NCI-H345 treated with DMSO at 0.1 percent for 48 hours (cell line): ENCODE measurements at regions not wholly inside any gene's neighbourhood (a gene's known extent, or its start where the extent isn't known, plus 50 kb on each side); places are given as distances from the start of the nearest gene placed in this dataset.

Source experiments
- DNase-seq: peaks from one replicate; lab custom pipeline; 2025; ENCODE audit not compliant: unreplicated experiment; lab: John Stamatoyannopoulos, UW

DNA sequence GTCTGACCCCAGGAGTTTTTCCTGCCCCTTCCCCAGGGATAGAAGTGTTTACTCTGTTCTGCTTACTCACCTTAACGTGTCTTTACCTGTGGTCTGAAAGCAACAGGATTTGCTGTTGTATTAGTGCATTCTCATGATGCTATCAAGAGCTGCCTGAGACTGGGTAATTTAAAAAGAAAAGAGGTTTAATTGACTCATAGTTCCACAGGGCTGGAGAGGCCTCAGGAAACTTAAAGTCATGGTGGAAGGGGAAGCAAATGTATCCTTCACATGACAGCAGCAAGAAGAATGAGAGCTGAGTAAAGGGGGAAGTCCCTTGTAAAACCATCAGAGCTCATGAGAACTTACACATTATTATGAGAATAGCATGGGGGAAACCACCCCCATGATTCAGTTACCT is 240.4 kb downstream of the SNAPC1 start:
- DNase-seq, result no peak

- DNase-seq, result no peak
Measured at GRCh38 chr14:62003701-62004100, 241.5 kb downstream of the SNAPC1 start.

- no peak for DNase-seq
Measured at GRCh38 chr14:62006116-62006731, 244.0 kb downstream of the SNAPC1 start.

DNA sequence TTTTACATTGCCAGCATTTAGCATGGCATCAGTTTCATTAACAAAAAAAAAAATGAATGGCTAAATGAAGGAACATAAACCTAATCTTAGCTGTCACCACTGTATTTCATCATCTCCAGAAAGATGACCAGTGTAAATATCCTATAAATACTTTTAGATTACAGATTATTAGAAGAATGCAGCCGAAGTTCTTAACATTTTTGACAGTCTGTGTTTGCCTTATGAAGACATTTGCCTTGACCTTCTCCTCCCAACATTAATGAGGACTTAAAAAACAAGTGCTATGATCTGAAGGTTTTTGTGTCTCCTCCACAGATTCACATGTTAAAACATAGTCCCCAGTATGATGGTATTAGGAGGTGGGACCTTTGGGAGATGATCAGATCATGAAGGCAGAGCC is 253.0 kb downstream of the SNAPC1 start:
- no peak for DNase-seq

DNA sequence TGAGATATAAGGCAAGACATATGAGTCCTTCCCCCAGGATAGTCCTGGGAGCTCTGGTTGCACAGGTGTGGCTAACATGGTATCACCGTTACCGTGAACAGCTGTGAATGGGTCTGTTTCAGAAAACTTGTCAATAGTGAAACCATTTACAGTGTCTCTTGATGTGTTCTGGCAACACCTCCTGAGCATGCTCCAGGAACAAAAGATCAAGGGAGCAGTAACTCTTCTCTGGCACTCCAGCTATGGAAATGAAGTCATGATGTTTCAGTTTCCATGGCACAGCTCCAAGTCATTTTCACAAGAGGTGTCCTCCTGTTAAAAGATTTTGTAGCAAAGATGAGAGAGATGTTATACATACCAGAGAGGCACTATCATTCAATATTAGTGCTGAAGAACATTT is 253.7 kb downstream of the SNAPC1 start:
- peak; percentile 91 for DNase-seq

DNA sequence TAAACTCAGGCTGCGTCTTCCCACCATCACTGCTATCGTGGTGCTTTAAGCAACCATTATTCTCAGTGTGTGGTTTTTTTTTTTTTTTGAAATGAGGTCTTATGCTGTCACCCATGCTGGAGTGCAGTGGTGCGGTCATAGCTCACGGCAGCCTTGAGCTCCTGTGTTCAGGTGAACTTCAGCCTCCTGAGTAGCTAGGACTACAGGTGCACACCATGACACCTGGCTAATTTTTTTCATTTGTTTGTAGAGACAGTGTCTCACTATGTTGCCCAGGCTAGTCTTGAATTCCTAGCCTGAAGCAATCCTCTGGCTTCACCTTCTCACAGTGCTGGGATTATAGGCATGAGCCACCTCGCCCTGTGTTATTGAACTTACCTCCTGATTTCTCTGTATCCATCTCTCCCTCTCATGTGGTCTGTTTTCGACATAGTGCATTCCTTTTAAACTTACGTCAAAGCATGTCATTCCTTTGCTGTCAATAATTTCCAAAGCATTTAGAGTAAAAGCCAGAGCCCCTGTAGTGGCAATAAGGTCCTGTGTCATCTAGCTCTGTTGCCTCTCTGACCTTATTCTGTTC is 255.5 kb downstream of the SNAPC1 start:
- no peak for DNase-seq

DNA sequence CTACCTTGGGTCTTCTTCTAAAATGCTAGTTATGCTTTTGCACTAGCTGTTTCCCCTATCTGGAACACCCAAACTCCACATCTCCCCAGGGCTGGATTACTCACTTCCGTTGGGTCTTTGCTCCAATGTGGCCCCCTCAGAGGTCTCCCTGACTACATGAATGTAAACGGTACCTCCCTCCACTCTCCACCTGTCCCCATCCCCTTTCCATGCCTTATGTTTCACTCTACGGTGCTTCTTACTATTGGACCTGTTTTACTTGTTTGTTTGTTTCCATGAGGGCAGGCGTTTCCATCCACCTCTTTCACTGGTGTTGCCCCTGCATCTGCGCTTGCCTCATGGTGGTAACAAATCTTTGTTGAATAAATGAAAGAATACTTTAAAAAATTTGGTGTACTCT is 256.4 kb downstream of the SNAPC1 start:
- DNase-seq, result no peak

GRCh38 chr14:62027958-62028357 is 265.7 kb downstream of the SNAPC1 start:
- DNase-seq, result no peak

- no peak for DNase-seq
Measured at GRCh38 chr14:62029569-62029924, 267.3 kb downstream of the SNAPC1 start.

DNA sequence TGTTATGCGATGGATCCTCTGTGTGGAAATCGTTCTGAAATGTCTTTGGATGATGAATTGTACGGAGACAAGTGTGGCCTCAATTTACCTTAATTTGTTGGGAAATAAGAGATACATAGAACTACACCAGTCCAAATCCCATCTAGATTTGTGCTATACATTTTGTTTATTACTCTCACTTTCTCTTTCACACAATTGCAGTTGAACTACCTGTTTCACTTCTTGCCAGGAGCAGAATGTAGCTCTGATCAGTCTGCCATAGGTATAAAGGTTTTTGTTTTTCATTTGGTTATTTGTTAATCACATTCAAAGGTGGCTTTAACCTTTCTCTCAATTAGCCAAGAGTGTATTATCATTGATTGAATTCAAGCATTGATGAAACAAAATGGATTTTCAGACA is 268.2 kb downstream of the SNAPC1 start:
- no peak for DNase-seq

GRCh38 chr14:62031504-62031903 is 269.3 kb downstream of the SNAPC1 start:
- no peak for DNase-seq

GRCh38 chr14:62053188-62053587 is 291.0 kb downstream of the SNAPC1 start:
- DNase-seq, result no peak

GRCh38 chr14:62056789-62057188 is 294.6 kb downstream of the SNAPC1 start:
- DNase-seq, result no peak

GRCh38 chr14:62062645-62063044 is 300.4 kb downstream of the SNAPC1 start:
- no peak for DNase-seq

DNA sequence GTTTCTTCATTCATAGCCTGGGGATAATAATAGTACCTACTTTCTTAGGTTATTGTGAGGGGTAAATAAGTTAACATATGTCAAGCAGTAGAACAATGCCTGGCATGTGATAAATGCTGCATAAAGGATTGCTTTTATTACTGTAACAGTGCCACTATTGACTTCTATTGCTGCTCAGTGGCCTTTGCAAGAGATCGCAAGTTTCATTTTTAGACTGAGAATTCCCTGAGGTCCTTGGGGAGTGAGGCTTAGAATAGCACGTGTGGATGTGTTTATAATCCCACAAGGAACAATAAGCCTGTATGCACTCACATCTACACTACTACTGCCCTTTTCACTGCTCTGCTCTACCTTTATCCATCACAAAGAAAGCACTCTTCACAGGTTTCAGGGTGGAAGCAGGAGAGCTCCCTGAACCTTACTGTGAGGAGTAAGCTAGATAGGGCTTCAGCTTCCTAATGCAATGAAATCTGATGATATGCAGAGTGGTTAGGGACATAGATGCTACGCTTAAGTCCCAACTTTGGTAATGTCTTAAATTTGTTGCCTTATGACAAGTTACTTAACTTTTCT is 302.6 kb downstream of the SNAPC1 start:
- DNase-seq, result no peak

DNA sequence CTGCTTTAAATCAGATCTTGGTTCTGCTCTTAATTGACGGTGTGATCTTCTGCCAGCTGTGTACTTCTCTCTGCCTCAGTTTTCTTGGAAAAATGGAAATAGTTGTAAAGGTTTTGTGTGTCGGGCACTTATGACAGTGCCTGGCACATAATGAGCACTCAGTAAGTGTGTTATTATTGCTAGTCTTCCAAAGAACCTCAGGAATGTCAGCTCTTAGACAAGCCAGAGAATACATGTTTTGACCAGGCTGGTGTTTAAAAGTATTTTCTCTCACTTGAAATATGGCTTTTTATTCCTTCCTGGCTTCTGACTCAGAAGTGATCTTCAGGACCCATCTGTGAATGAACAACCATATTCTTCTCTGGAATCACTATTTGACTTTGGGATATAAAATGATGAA is 304.1 kb downstream of the SNAPC1 start:
- no peak for DNase-seq

DNA sequence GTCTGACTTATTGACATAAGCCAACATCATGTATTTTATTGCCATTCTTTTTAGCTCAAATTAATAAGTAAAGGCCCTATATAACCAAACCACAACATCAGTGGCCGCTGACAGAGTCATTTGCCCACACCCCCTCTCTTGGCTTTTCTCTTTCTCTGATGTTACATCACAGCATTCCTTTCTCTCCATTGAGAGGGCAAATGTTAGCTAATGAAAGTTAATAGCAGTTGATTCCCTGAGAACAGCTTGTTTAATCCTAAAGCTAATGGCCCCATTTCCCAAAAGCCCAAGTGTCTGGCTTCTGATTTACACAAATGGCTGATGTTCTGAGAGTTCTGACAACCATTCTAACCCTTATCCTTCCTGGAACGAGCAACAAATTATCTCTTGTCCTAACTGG is 308.8 kb downstream of the SNAPC1 start:
- no peak for DNase-seq

DNA sequence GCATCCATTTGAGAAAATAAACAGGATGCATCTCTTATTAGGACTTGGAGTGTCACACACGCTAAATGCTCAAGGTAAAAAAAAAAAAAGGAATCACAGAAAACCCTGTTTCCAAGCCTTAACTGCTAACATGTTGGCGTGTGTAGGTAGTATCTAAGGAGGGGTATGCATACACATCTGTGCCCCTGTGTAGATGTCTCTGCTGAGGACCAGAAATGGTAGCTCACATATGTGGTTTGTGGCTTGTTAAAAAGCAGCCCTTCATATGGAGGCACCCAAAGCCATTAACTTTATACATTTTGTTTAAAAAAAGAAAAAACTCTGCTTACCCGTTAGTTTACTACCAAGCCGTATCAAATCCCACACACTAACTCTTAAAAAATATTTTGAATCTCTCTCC is 314.1 kb downstream of the SNAPC1 start:
- no peak for DNase-seq

DNA sequence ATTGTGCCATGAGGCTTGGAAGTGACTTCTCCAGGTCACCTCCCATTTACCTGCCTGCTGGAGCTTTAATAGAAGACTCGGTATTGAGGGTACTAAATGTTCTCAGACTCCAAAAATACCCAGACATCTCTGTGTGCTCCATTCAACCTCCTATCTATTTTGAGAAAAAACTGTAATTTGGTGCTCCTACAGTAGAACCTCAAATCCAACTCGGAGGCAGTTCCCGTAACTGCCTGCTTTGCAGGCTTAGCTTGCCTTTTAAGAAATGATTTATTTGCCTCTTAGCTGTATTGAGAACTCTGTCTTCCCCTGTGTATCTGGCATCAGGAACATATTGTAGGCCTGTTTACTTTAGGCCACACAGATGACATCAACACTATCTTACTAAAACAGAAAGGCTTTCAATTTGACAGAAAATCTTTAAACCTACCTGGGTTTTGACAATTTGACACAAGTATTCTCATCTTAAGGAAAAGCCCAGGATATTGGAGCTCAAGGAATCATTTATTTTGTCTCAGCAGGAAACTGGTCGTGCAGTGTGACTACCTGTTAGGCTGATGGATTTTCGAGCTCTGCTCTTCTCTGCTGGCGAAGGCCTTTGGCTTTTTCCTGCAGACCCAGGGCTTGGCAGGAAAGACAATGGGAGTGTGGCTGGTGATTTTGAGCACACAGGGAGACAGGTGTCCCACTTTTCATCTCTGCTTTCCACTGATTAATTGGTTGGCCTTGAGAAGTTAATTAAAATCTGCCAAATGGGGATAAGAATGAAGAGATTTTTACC is 314.8 kb downstream of the SNAPC1 start:
- DNase-seq, result no peak

DNA sequence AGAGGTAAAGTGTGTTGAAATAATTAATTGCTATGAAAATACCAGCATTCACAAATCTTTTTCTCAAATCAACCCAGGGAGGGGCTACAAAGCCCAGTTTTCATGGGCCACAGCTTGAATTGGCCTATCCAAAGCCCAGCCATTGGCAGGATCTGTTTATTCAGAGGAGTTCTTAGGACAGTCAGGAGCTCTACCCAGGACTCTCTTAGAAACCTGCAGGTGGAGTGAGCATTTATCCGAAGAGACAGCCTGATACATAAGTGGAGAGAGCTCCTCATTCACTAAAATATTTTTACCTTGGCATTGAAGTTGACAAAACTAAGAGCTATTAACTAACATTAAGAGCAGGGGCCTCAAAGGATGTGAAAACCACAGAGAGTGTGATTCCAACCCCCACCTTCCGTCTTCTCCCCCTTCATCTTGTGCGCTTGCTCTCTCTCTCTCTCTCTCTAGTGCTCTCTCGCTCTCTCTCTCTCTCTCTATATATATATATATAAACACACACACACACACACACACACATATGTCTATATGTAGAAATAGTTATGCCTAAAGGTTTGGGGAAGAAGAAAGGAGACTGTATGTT is 315.5 kb downstream of the SNAPC1 start:
- DNase-seq, result no peak

- DNase-seq, result no peak
Measured at GRCh38 chr14:62079038-62079437, 316.8 kb downstream of the SNAPC1 start.
